HG02973 (cell line): ENCODE measurements at regions not wholly inside any gene's neighbourhood (a gene's known extent, or its start where the extent isn't known, plus 50 kb on each side); places are given as distances from the start of the nearest gene placed in this dataset.
"Not testable (repeated sequence)": the region's sequence is repeated elsewhere in the genome, so short reads cannot be mapped to it uniquely, and the experiment has no call there.

Experiments
- ATAC-seq: cut with Tn5 transposase; IDR thresholded peaks from one replicate; pipeline ENCODE4 v1.9.1; 2021; ENCODE audit warnings: moderate library complexity; ENCODE audit not compliant: unreplicated experiment

DNA sequence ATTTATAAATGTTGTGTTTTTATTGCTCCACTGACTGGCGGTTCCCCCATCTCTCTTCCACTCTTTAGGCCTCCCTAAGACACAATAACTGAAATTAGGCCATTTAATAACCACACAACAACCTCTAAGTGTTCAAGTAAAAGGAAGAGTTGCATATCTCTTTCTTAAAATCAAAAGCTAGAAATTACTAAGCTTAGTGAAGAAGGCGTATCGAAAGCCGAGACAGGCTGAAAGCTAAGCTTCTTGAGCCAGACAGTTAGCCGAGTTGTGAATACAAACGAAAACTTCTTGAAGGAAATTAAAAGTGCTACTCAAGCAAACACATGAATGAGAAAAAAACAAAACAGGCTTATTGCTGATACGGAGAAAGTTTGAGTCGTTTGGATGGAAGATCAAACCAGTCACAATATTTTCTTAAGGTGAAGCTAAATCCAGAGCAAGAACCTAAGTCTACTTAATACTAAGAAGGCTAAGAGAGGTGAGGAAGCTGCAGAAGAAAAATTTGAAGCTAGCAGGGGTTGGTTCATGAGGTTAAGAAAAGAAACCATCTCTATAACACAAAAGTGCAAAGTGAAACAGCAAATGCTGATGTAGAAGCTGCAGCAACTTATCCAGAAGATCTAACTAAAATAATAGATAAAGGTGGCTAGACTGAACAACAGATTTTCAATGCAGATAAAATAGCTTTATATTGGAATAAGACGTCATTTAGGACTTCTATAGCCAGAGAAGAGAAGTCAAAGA is 194.0 kb upstream of the TTC29 start:
- ATAC-seq, result no peak

DNA sequence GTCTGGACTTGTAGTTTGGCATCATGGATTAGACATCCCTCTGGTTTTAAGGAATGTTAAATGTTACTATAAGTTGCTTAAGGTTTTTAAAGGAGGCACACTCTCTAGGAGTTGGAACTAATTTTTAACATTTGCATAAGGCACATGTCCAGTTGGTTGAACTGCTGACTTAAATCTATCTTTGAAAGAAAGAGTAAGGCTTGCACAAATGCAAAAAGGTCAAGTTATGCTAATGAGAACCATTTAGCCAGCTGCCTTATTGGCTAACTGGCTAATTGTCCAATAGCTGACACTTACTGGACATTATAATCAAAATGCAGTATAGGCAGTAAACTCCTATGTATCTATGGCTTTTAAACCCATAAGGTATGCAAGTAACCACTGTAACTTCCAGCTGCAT is 206.1 kb upstream of the TTC29 start:
- no peak for ATAC-seq

GRCh38 chr4:147157860-147158701 is 212.4 kb upstream of the TTC29 start:
- no peak for ATAC-seq

DNA sequence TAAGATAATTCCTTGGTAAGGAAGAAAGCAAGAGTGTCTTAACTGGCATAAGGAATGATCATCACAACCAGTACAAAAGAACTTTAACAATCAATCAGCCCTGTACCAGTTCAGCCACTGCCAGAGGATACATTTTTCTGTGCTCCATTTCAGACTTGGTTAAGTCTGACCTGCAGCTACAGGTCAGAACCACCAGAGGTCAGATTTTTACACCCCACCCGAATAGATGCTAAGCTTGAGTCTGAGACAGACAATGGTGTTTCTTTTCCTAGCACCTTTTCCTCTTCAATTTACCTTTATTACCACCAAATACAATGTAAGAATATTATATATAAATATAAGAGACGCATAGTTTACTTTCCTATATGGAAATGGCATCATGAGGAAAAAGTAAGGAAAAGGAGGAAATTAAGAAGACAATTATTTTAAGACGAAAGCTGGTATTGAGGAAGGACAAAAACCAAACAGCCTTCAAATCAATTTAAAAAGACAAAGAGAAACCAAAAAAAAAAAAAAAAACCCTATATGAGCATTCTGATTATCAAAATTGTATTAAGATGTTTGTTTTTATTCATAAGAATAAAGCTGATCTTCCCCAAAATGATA is 215.3 kb upstream of the TTC29 start:
- ATAC-seq, result peak; percentile 95

DNA sequence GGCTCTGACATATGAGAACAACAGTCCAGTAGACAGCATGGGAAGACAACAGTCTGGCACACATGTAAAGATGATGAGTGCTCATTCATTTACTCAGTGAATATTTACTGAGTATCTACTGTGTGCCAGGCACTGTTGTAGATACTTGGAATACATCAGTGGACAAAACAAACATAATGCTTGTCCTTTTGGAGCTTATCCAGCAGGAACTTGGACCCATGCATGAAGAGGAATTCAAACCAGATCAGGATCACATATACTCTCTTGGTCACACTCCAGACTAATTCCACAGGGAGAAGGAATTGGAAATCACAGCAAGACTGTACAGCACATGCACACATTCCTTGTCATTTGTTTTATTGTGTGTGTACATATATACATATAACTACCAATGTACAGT is 217.6 kb upstream of the TTC29 start:
- ATAC-seq, result no peak

GRCh38 chr4:147168200-147168599 is 222.5 kb upstream of the TTC29 start:
- not testable (repeated sequence) for ATAC-seq

- ATAC-seq, result no peak
Measured at GRCh38 chr4:147173322-147173721, 227.7 kb upstream of the TTC29 start.

DNA sequence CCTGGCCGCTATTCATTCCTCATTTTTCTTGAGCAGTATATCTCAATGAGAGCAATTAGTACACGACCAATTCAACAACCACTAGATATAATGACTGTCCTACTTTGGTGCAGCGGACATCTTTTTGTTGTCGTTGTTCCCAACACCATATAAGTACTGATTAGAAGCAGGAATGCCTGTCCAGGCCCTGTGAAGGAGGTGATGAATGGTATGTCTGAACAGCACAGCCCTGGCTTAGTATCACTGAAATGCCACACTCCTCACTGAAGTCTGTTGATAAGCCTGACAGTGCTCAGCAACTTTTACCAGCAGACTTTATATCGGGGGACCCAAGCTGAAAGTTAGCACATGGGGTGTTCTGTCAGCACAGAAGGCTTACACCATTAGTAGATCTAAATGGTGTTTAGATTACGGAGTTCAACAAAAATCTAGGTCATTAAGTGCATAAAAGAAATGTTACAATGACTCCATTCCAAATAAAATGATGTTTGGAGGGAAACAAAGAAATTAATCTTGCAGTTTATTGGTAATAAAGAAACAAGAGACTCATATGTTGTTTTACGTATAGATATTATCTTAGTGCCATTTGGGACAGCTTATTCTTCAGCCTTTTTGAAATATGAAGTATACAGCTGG is 228.3 kb upstream of the TTC29 start:
- no peak for ATAC-seq

DNA sequence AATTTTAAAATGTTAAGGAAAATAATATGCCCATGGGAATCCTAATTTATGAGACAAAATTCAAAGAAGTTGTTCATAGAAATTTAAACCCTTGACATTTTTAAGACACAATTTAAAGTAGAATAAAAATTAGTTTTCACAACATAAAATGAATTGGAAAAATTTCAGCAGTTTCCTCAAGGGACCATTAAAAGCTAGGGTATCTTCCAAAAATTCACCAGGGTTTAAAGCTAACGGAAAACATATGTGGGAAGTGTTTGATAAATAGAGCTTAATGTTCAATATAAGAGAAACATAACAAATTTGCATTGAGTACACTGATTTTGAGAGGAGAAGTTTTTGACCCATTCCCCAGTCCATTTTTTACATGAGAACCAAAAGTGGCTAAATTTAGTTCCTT is 228.9 kb upstream of the TTC29 start:
- no peak for ATAC-seq

DNA sequence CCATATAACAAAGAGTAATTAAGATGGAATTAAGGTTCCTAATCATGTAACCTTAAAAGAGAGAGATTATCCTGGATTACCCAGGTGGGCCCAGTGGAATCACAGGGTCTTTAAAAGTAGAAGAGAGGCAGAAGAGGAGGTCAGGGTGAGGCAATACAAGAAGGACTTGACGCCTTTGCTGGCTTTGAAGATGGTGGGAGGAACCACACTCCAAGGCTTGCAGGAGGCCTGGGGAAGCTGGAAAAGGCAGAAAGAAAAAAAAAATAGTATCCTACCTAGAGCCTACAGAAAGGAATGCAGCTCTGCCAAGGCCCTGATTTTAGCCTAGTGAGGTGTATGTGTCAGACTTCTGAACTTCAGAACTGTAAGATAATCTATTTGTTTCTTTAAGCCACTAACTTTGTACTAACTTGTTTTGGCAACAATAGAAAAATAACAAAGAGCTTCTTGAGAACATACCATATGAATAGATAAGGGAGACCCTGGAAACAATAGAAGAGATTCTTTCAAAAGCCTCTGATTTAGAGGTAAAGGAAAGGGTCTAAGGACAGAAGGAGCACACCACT is 229.9 kb upstream of the TTC29 start:
- no peak for ATAC-seq

- no peak for ATAC-seq
Measured at GRCh38 chr4:147182041-147182440, 236.4 kb upstream of the TTC29 start.

DNA sequence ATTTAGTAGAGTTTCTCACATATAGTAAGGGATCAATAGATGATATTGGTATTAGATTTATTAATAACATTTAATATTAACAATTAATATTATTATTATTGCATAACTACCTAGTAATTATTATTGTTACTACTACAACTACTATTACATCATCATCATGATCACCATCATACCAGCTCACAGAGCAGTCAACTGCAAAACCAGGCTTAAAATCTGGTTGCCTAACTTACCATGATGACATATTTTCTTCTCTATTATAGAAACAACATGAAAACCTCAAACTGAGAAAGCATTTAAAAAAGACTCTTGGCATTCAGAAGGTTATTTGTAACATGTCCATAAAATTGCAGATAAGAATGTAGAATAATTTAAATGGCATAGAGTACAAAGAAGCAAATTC is 247.0 kb upstream of the TTC29 start:
- ATAC-seq, result no peak

GRCh38 chr4:147194114-147194513 is 248.4 kb upstream of the TTC29 start:
- ATAC-seq, result no peak

DNA sequence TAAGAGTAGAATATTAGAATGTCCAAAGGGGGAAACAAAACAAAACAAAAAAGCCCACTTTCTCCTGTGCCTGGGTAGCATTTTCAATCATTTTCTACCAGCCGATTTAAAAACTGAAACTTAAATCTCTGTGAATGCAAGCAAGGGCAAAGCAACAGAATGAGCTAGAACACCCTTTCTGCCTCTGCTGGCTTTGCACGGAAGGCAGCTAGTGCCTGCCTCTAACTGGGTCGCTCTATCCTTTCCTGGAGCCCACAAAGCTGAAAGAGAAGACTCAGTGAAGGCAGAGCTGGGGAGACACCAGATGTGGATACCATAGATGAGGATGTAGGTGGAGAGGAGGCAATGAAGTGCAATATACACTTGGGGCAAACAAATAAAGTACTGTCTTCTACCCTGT is 248.9 kb upstream of the TTC29 start:
- ATAC-seq, result no peak

GRCh38 chr4:147195386-147195785 is 249.7 kb upstream of the TTC29 start:
- no peak for ATAC-seq

- no peak for ATAC-seq
Measured at GRCh38 chr4:147198411-147199051, 252.9 kb upstream of the TTC29 start.

- no peak for ATAC-seq
Measured at GRCh38 chr4:147201016-147201415, 255.4 kb upstream of the TTC29 start.

DNA sequence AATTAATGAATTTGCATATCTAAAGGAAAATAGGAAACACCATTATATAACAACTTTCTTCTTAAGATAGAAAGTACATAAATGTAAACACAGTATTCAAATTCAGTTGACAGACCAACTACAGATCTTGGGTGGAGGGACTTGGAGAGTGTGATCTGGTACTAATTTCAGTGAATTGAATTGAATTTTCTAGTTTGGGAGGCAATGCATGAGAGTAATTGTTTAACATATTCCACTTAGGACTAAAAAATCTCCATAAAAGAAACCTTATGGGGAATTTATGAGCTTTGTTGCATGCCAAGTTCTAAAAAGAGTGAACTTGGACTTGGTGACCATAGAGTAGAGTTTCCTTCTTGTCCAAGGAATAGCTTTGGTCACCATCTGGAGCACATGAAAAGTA is 261.1 kb upstream of the TTC29 start:
- no peak for ATAC-seq

GRCh38 chr4:147207911-147208310 is 262.2 kb upstream of the TTC29 start:
- ATAC-seq, result no peak

DNA sequence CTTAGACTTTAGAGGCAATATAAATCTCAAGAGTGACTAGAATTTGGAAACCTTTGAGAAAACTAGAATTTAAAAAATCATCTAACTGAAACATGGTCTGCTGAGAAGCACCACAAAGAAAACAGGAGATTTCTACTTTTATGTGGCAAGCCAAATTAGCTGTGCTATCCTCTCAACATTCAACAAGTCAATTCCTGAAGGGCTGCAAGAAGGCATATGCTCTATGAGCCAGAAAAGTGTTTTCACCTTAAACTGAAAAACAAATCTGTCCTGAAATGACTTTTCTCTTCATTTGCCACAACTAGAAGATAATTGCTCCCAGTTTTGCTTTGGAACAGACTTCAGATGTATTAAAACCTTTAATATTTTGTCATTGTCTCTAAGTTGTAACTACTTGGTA is 263.2 kb upstream of the EDNRA start:
- ATAC-seq, result no peak

DNA sequence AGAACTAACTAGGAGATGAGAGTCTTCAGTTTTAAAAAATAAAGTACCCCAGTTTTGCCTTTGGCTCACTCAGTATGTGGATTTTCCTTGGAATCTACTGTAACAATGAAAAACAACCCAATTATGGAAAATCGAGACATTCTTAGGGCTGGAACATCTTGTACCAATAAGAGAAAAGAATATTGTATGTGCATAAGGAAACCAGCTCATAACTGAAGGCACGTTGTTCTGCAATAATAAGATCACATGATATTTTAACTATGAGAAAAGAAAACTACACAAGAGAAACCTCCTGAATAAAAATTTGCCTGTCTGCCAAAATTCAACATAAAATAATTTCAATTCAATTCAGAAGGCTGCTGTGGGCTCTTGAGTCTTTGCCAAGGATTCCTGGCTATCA is 261.8 kb upstream of the EDNRA start:
- ATAC-seq, result no peak
